Activated CD4-positive, alpha-beta memory T cell treated with anti-CD3 and anti-CD28 coated beads for 36 hours (primary cell): ENCODE measurements at regions not wholly inside any gene's neighbourhood (a gene's known extent, or its start where the extent isn't known, plus 50 kb on each side); places are given as distances from the start of the nearest gene placed in this dataset.

Experiments
- CTCF ChIA-PET: fragments of 350-600 bp; sonication (Branson Sonifier 250); formaldehyde crosslinking; loops from one replicate; lab custom pipeline; 2021; ENCODE audit warnings: antibody characterized with exemption, inconsistent platforms; lab: Charles Lee
- POLR2A ChIA-PET: fragments of 350-600 bp; sonication (Branson Sonifier 250); formaldehyde crosslinking; loops from one replicate; lab custom pipeline; 2021; ENCODE audit warnings: antibody characterized with exemption; lab: Charles Lee
- DNase-seq: peaks from one replicate; pipeline ENCODE4 v3.0.0-alpha.2; 2020
- H3K27ac Mint-ChIP-seq: one replicate; pipeline ENCODE4 v1.8.0; 2021; ENCODE audit warnings: mixed read lengths
- H3K27me3 Mint-ChIP-seq: one replicate; pipeline ENCODE4 v1.8.0; 2021; ENCODE audit warnings: mixed read lengths
- H3K36me3 Mint-ChIP-seq: one replicate; pipeline ENCODE4 v1.8.0; 2021; ENCODE audit warnings: mixed read lengths
- H3K4me1 Mint-ChIP-seq: one replicate; pipeline ENCODE4 v1.8.0; 2021; ENCODE audit warnings: low read depth, mixed read lengths
- H3K4me3 Mint-ChIP-seq: one replicate; pipeline ENCODE4 v1.8.0; 2021; ENCODE audit warnings: mild to moderate bottlenecking, mixed read lengths
- H3K9me3 Mint-ChIP-seq: one replicate; pipeline ENCODE4 v1.8.0; 2021; ENCODE audit warnings: mixed read lengths
- intact Hi-C: fragments of 100-400 bp; cut with micrococcal nuclease; formaldehyde crosslinking; loops from one replicate; pipeline ENCODE4 v1.15.1; 2023

DNA sequence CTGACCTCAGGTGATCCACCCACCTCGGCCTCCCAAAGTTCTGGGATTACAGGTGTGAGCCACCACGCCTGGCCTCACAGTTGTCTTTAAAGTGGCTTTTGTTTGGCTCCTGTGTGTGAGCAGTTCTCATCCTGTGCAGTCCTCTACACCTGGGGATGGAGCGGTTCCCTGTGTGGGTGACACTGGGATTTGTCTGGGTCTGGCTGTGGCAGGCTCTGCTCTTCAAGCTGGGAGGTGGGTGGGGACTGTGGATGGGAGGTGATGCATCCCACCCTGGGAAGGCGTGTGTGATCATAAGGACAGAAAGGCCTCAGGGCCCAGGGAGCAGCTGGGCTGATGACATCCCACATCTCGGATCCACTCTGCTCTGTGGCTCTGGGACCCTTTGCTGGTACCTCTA lies 1266.8 kb downstream of the BRD1 start:
- Mint-ChIP-seq H3K4me3 (no peak overlapping the region), H3K4me1 (no peaks in the 10 kb centered on the region), H3K36me3 (no peaks in the 10 kb centered on the region), H3K27me3 (peaks cover 3% of the 10 kb centered on the region), H3K9me3 (no peaks in the 10 kb centered on the region), H3K27ac (no peak overlapping the region)
- POLR2A ChIA-PET, result no interaction called here
- intact Hi-C loops, result no loop called here
- CTCF ChIA-PET, result no interaction called here
- no peak for DNase-seq

- no peak for DNase-seq
- POLR2A ChIA-PET, result no interaction called here
- Mint-ChIP-seq H3K4me3 (no peak overlapping the region), H3K9me3 (no peaks in the 10 kb centered on the region), H3K27ac (no peak overlapping the region), H3K36me3 (no peaks in the 10 kb centered on the region), H3K27me3 (peaks cover 3% of the 10 kb centered on the region), H3K4me1 (no peaks in the 10 kb centered on the region)
- intact Hi-C loops, result no loop called here
- CTCF ChIA-PET, result no interaction called here
These were observed 1267.3 kb downstream of the BRD1 start for GRCh38 chr22:48560389-48560751.

DNA sequence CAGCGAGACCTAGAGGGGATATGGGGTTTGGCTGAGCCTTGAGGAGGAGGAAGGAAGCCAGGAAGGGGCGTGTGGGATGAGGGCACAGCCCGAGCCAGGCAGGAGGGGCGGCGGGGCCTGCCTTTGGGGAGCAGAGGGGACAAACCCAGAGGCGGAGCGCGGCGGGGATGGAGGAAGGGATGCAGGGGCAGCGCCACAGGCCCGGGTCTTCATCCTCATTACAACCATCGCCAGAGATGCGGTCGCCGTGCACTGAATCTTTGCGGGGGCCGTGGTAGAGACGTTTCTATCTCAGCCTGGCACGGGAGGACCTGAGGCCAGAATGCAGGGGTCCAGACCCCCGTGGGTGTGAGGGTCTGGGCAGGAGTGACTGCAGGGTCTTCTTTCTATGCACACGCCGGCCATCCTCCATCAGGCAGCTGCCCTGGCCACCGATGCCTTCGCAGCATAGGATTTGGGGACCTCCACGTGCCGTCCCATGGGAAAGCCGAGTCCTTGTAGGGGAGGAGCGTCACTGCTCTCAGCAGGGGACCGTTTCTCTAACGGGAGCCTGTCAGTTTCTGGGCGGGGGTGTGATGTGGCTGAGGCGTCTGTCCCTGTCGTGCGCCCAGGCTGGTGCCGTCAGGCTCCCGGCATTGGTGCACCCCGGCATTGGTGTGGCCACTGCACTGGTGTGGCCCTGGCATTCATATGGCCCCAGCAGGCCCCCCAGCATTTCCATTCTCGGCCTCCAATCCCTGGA lies 1267.9 kb downstream of the BRD1 start:
- DNase-seq, result no peak
- H3K9me3 Mint-ChIP-seq, result no peaks in the 10 kb centered on the region
- intact Hi-C loops, result no loop called here
- ChIA-PET CTCF (no interaction called here), POLR2A (no interaction called here)
- H3K27ac Mint-ChIP-seq, result no peak overlapping the region
- H3K27me3 Mint-ChIP-seq, result peaks cover 3% of the 10 kb centered on the region
- H3K4me3 Mint-ChIP-seq, result no peak overlapping the region
- no peaks in the 10 kb centered on the region for H3K4me1 Mint-ChIP-seq
- no peaks in the 10 kb centered on the region for H3K36me3 Mint-ChIP-seq

DNA sequence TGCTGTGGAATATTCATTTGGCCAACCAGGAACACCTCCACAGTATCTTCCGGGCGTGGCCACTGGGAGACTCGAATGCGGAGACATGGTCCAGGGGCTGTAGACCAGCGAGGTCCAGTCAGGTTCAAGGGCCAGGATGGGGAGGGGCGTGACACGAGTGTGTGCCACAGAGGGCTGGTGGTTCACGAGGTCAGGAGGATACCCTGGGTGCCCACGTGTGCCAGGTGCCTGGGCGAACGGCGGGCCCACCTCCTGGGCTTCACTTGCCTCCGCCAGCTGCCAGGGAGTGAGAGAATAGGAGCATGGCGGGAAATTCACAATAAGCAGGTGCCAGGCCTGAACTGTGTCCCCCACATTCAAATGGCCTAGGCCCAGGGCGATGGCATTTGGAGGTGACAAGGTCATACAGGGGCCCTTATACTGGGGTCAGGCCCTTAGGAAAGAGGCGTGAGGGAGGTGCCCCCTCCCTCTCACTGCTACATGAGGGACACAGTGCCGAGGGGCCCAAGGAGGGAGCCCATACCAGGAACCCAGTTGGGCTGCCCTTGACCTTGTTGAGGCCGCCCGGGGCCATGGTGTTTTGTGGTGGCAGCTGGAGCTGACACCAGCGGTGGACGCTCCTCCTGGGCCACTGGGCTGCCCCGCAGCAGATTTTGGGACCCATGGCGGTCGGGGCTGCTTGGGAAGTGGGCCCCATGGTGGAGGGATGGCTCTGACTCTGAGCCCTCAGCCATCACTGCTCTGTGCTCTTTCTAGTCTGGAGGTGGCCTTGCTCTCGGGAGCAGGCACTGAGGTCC lies 1268.9 kb downstream of the BRD1 start:
- CTCF ChIA-PET, result no interaction called here
- no peak for DNase-seq
- intact Hi-C loops, result no loop called here
- Mint-ChIP-seq H3K4me1 (no peaks in the 10 kb centered on the region), H3K4me3 (no peak overlapping the region), H3K27me3 (peaks cover under 1% of the 10 kb centered on the region), H3K27ac (no peak overlapping the region), H3K36me3 (no peaks in the 10 kb centered on the region), H3K9me3 (no peaks in the 10 kb centered on the region)
- POLR2A ChIA-PET, result no interaction called here

- no peaks in the 10 kb centered on the region for H3K27me3 Mint-ChIP-seq
- no peak overlapping the region for H3K4me3 Mint-ChIP-seq
- DNase-seq, result no peak
- intact Hi-C loops, result no loop called here
- H3K27ac Mint-ChIP-seq, result no peak overlapping the region
- no peaks in the 10 kb centered on the region for H3K36me3 Mint-ChIP-seq
- CTCF ChIA-PET, result no interaction called here
- POLR2A ChIA-PET, result no interaction called here
- no peaks in the 10 kb centered on the region for H3K4me1 Mint-ChIP-seq
- no peaks in the 10 kb centered on the region for H3K9me3 Mint-ChIP-seq
These were observed 1269.7 kb downstream of the BRD1 start for GRCh38 chr22:48558016-48558415.

DNA sequence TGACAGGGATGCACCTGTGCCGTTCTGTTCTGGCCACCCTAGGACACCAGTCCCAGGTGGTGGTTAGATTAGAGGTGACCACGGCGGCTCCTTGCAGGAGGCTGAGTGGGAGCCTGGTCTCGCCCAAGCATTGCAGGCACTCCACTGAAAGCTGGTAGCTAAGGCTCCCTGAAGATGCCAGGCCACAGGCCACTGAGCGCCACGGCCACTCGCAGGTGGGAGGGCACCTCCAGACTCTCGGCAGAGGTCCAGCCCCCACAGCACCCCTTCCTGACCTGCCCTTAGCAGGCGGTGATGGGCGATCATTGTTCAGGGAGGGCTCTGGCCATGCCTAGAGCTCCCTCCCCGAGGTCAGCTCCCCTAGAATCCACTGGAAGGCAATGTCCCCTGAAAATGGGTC lies 1270.2 kb downstream of the BRD1 start:
- Mint-ChIP-seq H3K27me3 (no peaks in the 10 kb centered on the region), H3K9me3 (no peaks in the 10 kb centered on the region)
- POLR2A ChIA-PET, result no interaction called here

GRCh38 chr22:48556751-48557150 lies 1270.9 kb downstream of the BRD1 start:
- no peak for DNase-seq
- no peaks in the 10 kb centered on the region for H3K4me1 Mint-ChIP-seq
- intact Hi-C loops, result no loop called here
- H3K27me3 Mint-ChIP-seq, result no peaks in the 10 kb centered on the region
- H3K27ac Mint-ChIP-seq, result no peak overlapping the region
- H3K36me3 Mint-ChIP-seq, result no peaks in the 10 kb centered on the region
- CTCF ChIA-PET, result no interaction called here
- POLR2A ChIA-PET, result no interaction called here
- no peaks in the 10 kb centered on the region for H3K9me3 Mint-ChIP-seq
- no peak overlapping the region for H3K4me3 Mint-ChIP-seq

More for the DNA sequence above, 1270.2 kb downstream of the BRD1 start:
- DNase-seq, result no peak
- intact Hi-C loops, result no loop called here
- Mint-ChIP-seq H3K36me3 (no peaks in the 10 kb centered on the region), H3K4me3 (no peak overlapping the region), H3K4me1 (no peaks in the 10 kb centered on the region), H3K27ac (no peak overlapping the region)
- CTCF ChIA-PET, result no interaction called here

GRCh38 chr22:48556222-48556621 lies 1271.5 kb downstream of the BRD1 start:
- CTCF ChIA-PET, result no interaction called here
- no peak for DNase-seq
- Mint-ChIP-seq H3K36me3 (no peaks in the 10 kb centered on the region), H3K27me3 (no peaks in the 10 kb centered on the region), H3K27ac (no peak overlapping the region), H3K9me3 (no peaks in the 10 kb centered on the region), H3K4me1 (no peaks in the 10 kb centered on the region), H3K4me3 (no peak overlapping the region)
- POLR2A ChIA-PET, result no interaction called here
- intact Hi-C loops, result no loop called here

GRCh38 chr22:48555606-48556005 lies 1272.1 kb downstream of the BRD1 start:
- H3K9me3 Mint-ChIP-seq, result no peaks in the 10 kb centered on the region
- intact Hi-C loops, result no loop called here

GRCh38 chr22:48554893-48555572 lies 1272.6 kb downstream of the BRD1 start:
- POLR2A ChIA-PET, result no interaction called here
- no peaks in the 10 kb centered on the region for H3K36me3 Mint-ChIP-seq
- no peaks in the 10 kb centered on the region for H3K9me3 Mint-ChIP-seq
- no peak for DNase-seq
- CTCF ChIA-PET, result no interaction called here
- intact Hi-C loops, result no loop called here
- no peak overlapping the region for H3K4me3 Mint-ChIP-seq
- no peaks in the 10 kb centered on the region for H3K4me1 Mint-ChIP-seq
- H3K27ac Mint-ChIP-seq, result no peak overlapping the region
- H3K27me3 Mint-ChIP-seq, result no peaks in the 10 kb centered on the region

More at GRCh38 chr22:48555606-48556005, 1272.1 kb downstream of the BRD1 start:
- Mint-ChIP-seq H3K27ac (no peak overlapping the region), H3K27me3 (no peaks in the 10 kb centered on the region), H3K4me1 (no peaks in the 10 kb centered on the region), H3K36me3 (no peaks in the 10 kb centered on the region), H3K4me3 (no peak overlapping the region)
- DNase-seq, result no peak
- ChIA-PET POLR2A (no interaction called here), CTCF (no interaction called here)

DNA sequence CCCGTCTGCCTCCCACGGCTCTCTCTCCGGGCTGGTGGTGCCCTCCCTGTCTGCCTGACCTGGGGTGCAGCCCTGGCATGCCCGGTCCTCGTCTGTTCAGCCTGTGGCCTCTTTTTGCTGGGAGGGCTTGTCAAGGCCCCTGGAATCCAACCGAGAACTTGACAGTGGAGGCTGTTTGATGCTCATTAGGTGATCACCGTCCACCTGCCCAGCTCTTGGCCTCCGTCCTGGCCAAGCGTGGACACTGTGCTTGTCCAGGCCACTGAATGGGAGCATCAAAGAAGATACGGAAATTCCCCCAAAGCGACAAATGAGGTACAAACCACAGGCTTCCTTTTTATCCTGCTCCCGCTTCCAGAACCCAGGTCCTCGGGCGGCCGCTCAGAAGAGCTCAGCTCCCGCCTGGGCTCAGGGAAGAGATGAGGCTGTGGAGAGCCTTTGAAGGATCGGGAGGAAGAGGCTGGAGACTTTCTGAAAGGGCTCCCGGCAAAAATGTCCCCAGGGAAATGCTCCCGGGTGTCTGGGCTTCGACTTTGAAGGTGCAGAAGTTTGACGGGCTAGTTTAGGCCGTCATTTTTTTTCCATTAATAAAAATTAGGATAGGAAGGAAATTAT lies 1273.9 kb downstream of the BRD1 start:
- CTCF ChIA-PET, result no interaction called here
- Mint-ChIP-seq H3K4me3 (no peak overlapping the region), H3K4me1 (no peaks in the 10 kb centered on the region), H3K27ac (no peak overlapping the region), H3K27me3 (no peaks in the 10 kb centered on the region), H3K36me3 (no peaks in the 10 kb centered on the region), H3K9me3 (no peaks in the 10 kb centered on the region)
- DNase-seq, result no peak
- POLR2A ChIA-PET, result no interaction called here
- intact Hi-C loops, result no loop called here

GRCh38 chr22:48553119-48553518 lies 1274.6 kb downstream of the BRD1 start:
- intact Hi-C loops, result no loop called here
- CTCF ChIA-PET, result interaction anchor here (1.1 kb wide), 1 partner anchor 20 kb away, joined by 4 read pairs; no protein-coding TSS in a partner anchor
- no peak for DNase-seq
- no peaks in the 10 kb centered on the region for H3K9me3 Mint-ChIP-seq
- H3K4me3 Mint-ChIP-seq, result no peak overlapping the region
- H3K36me3 Mint-ChIP-seq, result no peaks in the 10 kb centered on the region
- no peaks in the 10 kb centered on the region for H3K27me3 Mint-ChIP-seq
- no peaks in the 10 kb centered on the region for H3K4me1 Mint-ChIP-seq
- H3K27ac Mint-ChIP-seq, result no peak overlapping the region
- POLR2A ChIA-PET, result no interaction called here
